A549 (cell line): ENCODE measurements at regions not wholly inside any gene's neighbourhood (a gene's known extent, or its start where the extent isn't known, plus 50 kb on each side); places are given as distances from the start of the nearest gene placed in this dataset.
A peak's percentile ranks its signal among the peaks of the same experiment; 100 is the strongest.

Experiments used
- ATAC-seq, 2 experiments: fragments of 200-7000 bp in 1 of 2; fragments of >200 bp in 1 of 2; cut with Nextera tagmentation in 1 of 2; cut with Tn5 transposase in 1 of 2; 3 replicates each; pipeline versions ENCODE4 v1.8.0 to v1.9.1; 2018 to 2020; ENCODE audit warnings: mild to moderate bottlenecking in 1 of 2, moderate library complexity in 1 of 2
- CTCF ChIA-PET: fragments of 300-600 bp; sonication (Branson Sonifier 250); formaldehyde crosslinking; extraction: SDS; loops from one replicate; lab custom pipeline; 2021; ENCODE audit warnings: antibody characterized with exemption, inconsistent platforms; lab: Yijun Ruan, JAX
- POLR2A ChIA-PET: fragments of 350-600 bp; formaldehyde crosslinking; extraction: SDS; loops from one replicate; lab custom pipeline; 2021; ENCODE audit warnings: antibody characterized with exemption, inconsistent platforms; lab: Yijun Ruan, JAX
- DNase-seq, 2 experiments: peaks; one replicate each; pipeline versions ENCODE4 v3.0.0 to v3.0.0-alpha.2; 2011 to 2016; ENCODE audit warnings: low read depth in 1 of 2, low spot score in 1 of 2
- FAIRE-seq: peaks from 2 replicates; lab custom pipeline; 2011; peaks lifted over from hg19 to GRCh38; lab: Jason Lieb, UNC
- H3K27ac ChIP-seq, 2 experiments: fragments of >200 bp; sonication (Bioruptor Twin); formaldehyde crosslinking; 3 replicates each; pipeline ENCODE4 v1.5.1; 2016 to 2017
- H3K4me1 ChIP-seq: fragments of >200 bp; sonication (Bioruptor Twin); formaldehyde crosslinking; 3 replicates; pipeline ENCODE4 v1.6.1; 2016
- H3K4me2 ChIP-seq: fragments of >200 bp; sonication (Bioruptor Twin); formaldehyde crosslinking; 3 replicates; pipeline ENCODE4 v1.6.1; 2016
- H3K4me3 ChIP-seq: fragments of >200 bp; sonication (Bioruptor Twin); formaldehyde crosslinking; 3 replicates; pipeline ENCODE4 v1.5.1; 2016
- H3K9me3 ChIP-seq: fragments of >200 bp; sonication (Bioruptor Twin); formaldehyde crosslinking; 3 replicates; pipeline ENCODE4 v1.6.1; 2016
- CTCF ChIP-seq: fragments of >200 bp; sonication (Bioruptor Twin); formaldehyde crosslinking; IDR thresholded peaks from 3 replicates; pipeline ENCODE4 v1.5.1; 2016
- ESRRA ChIP-seq: fragments of 150-350 bp; IDR thresholded peaks from 2 replicates; pipeline ENCODE4 v1.6.1; 2014; ENCODE audit warnings: mild to moderate bottlenecking, low read length, borderline replicate concordance
- FOSL2 ChIP-seq, 2 experiments: fragments of 450-650 bp in 1 of 2; fragments of >200 bp in 1 of 2; sonication (Bioruptor Twin) in 1 of 2; formaldehyde crosslinking; IDR thresholded peaks; 2 replicates each; pipeline versions ENCODE4 v1.5.0 to v1.6.1; 2016 to 2020; ENCODE audit warnings: mild to moderate bottlenecking in 1 of 2, moderate library complexity in 1 of 2
- GATA3 ChIP-seq: IDR thresholded peaks from 2 replicates; pipeline ENCODE4 v1.6.1; 2012; ENCODE audit warnings: borderline replicate concordance
- HDAC2 ChIP-seq: fragments of 200-600 bp; sonication (generic); IDR thresholded peaks from 2 replicates; pipeline ENCODE4 v1.6.1; 2016
- HES2 ChIP-seq: fragments of >200 bp; sonication (Bioruptor Twin); formaldehyde crosslinking; IDR thresholded peaks from 2 replicates; pipeline ENCODE4 v1.6.1; 2016
- HOXB13 ChIP-seq: fragments of 250-450 bp; sonication (Bioruptor Pico); IDR thresholded peaks from 2 replicates; pipeline ENCODE4 v1.5.0; 2020; ENCODE audit warnings: low read depth, mild to moderate bottlenecking, moderate library complexity
- MAFK ChIP-seq: fragments of 450-650 bp; IDR thresholded peaks from 2 replicates; pipeline ENCODE4 v1.6.1; 2014; ENCODE audit not compliant: partially characterized antibody
- MYC ChIP-seq: IDR thresholded peaks from 2 replicates; pipeline ENCODE4 v1.6.1; 2012; ENCODE audit warnings: mild to moderate bottlenecking, inconsistent platforms, low read length, improper control_type of control experiment, borderline replicate concordance
- NPAS2 ChIP-seq: fragments of 250-450 bp; sonication (Bioruptor Pico); IDR thresholded peaks from 2 replicates; pipeline ENCODE4 v1.8.0; 2022; ENCODE audit warnings: mild to moderate bottlenecking, moderate library complexity, borderline replicate concordance
- NR3C1 ChIP-seq: fragments of >200 bp; sonication (Bioruptor Twin); formaldehyde crosslinking; IDR thresholded peaks from 3 replicates; pipeline ENCODE4 v1.6.1; 2017
- PBX3 ChIP-seq: IDR thresholded peaks from 2 replicates; pipeline ENCODE4 v1.6.1; 2012
- PHF8 ChIP-seq: fragments of 200-600 bp; sonication (generic); IDR thresholded peaks from 2 replicates; pipeline ENCODE4 v1.6.1; 2016; ENCODE audit warnings: low read depth, mild to moderate bottlenecking, antibody characterized with exemption, moderate library complexity, borderline replicate concordance
- POLR2AphosphoS2 ChIP-seq: conservative IDR thresholded peaks from 2 replicates; pipeline ENCODE4 v1.6.1; 2012; ENCODE audit warnings: low read length, improper control_type of control experiment, inconsistent platforms
- RARB ChIP-seq: fragments of 250-450 bp; sonication (Bioruptor Pico); IDR thresholded peaks from 2 replicates; pipeline ENCODE4 v1.8.0; 2021; ENCODE audit warnings: mild to moderate bottlenecking, moderate library complexity
- RNF2 ChIP-seq: fragments of 200-600 bp; sonication (generic); IDR thresholded peaks from 2 replicates; pipeline ENCODE4 v1.6.1; 2016; ENCODE audit warnings: low read depth, mild to moderate bottlenecking, antibody characterized with exemption, moderate library complexity, borderline replicate concordance
- SMC3 ChIP-seq: fragments of >200 bp; sonication (Bioruptor Twin); formaldehyde crosslinking; IDR thresholded peaks from 3 replicates; pipeline ENCODE4 v1.6.1; 2018; ENCODE audit warnings: inconsistent platforms
- TFCP2L1 ChIP-seq: fragments of 250-450 bp; sonication (Bioruptor Pico); IDR thresholded peaks from 2 replicates; pipeline ENCODE4 v1.5.0; 2021; ENCODE audit warnings: mild to moderate bottlenecking
- ZC3H11A ChIP-seq: fragments of 450-650 bp; IDR thresholded peaks from 2 replicates; pipeline ENCODE4 v1.6.1; 2014; ENCODE audit warnings: antibody characterized with exemption, mild to moderate bottlenecking
- ZFP36 ChIP-seq: fragments of 450-650 bp; IDR thresholded peaks from 2 replicates; pipeline ENCODE4 v1.6.1; 2014; ENCODE audit warnings: borderline replicate concordance; ENCODE audit not compliant: partially characterized antibody
- WGBS: methylation state at CpG from one replicate; pipeline ENCODE4 v1.1.6; 2017; ENCODE audit errors: missing lambda C conversion rate; 5-methylcytosine and 5-hydroxymethylcytosine counted together
- TF ChIP-seq, protein P1 (sequence below): IDR thresholded peaks from 2 replicates; pipeline ENCODE4 v1.6.1; 2012
- TF ChIP-seq, protein P2 (sequence below): fragments of 250-450 bp; sonication (Bioruptor Pico); IDR thresholded peaks from 2 replicates; pipeline ENCODE4 v1.5.0; 2020; ENCODE audit warnings: low read depth, mild to moderate bottlenecking, moderate library complexity
- TF ChIP-seq, protein P3 (sequence below): fragments of >200 bp; sonication (Bioruptor Twin); formaldehyde crosslinking; IDR thresholded peaks from 3 replicates; pipeline ENCODE4 v1.6.1; 2016

- no peak overlapping the region for H3K4me3 ChIP-seq
- POLR2A ChIA-PET, result no interaction called here
- H3K27ac ChIP-seq, result no peak overlapping the region
- CTCF ChIA-PET, result interaction anchor here (1.2 kb wide), 1 partner anchor 10 kb away, joined by 3 read pairs; no protein-coding TSS in a partner anchor
- H3K4me2 ChIP-seq, result no peak overlapping the region
- no peak for ATAC-seq
- TF ChIP-seq TFCP2L1 (CRISPR knock-in tag) (no peak), RARB (CRISPR knock-in tag) (no peak), ZFP36 (peak; percentile 82), NPAS2 (CRISPR knock-in tag) (no peak), POLR2AphosphoS2 (no peak)
- peaks cover 18% of the 10 kb centered on the region for H3K9me3 ChIP-seq
- WGBS, result 55% methylated on average over 4 of the region's 4 CpGs
- no peak for FAIRE-seq
- H3K4me1 ChIP-seq, result peaks cover 3% of the 10 kb centered on the region; the same call in 1 of the 3 replicates
- DNase-seq, result no peak
These were observed 149.4 kb downstream of the RPAP3 start for GRCh38 chr12:47556261-47557030.

DNA sequence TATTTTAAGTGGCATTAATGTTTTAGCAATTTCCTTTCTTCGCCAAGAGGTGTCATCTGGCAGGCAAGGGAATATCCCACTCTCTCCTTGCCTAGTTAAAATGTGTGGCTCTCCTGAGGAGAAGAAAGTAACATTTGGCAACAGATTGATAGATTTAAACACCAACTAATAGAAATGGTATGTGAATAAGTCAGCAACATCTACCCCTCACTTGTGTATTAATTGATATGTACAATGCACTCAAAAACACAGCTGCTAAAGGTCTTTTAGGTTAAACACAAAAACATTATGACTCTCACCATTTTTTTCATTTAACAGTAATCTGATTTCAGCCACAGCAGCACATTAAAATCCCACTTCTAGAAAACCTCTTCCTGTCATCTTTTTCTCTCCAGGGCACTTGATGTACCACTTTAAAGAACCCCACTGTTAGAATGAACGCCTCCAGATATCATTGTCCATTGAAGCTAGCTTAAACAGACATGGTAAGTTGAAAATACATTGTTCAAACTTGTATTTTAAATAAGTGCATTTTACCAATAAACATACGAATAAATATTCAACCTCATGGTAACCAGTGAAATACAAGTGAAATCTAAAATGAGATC lies 151.7 kb downstream of the RPAP3 start:
- Histone ChIP-seq H3K4me2 (no peak overlapping the region), H3K9me3 (peaks cover 18% of the 10 kb centered on the region), H3K27ac (no peak overlapping the region), H3K4me1 (peaks cover 5% of the 10 kb centered on the region; the same call in 1 of the 3 replicates)
- POLR2A ChIA-PET, result no interaction called here
- no peak for ATAC-seq
- CTCF ChIA-PET, result interaction anchor here (1.4 kb wide), 1 partner anchor 9 kb away, joined by 4 read pairs; no protein-coding TSS in a partner anchor
- TF ChIP-seq HES2 (no peak), NR3C1 (no peak), CTCF (no peak), ZFP36 (no peak), PBX3 (no peak), SMC3 (no peak), HOXB13 (no peak), MAFK (no peak), POLR2AphosphoS2 (no peak)
- TF ChIP-seq, protein P1, sequence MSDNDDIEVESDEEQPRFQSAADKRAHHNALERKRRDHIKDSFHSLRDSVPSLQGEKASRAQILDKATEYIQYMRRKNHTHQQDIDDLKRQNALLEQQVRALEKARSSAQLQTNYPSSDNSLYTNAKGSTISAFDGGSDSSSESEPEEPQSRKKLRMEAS, result no peak
- TF ChIP-seq, protein P2, sequence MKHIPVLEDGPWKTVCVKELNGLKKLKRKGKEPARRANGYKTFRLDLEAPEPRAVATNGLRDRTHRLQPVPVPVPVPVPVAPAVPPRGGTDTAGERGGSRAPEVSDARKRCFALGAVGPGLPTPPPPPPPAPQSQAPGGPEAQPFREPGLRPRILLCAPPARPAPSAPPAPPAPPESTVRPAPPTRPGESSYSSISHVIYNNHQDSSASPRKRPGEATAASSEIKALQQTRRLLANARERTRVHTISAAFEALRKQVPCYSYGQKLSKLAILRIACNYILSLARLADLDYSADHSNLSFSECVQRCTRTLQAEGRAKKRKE (CRISPR knock-in tag), result no peak
- TF ChIP-seq, all 56 proteins: peak for 0
- DNase-seq, result no peak
- WGBS, result 36% methylated on average over 3 of the region's 3 CpGs
- no peak for FAIRE-seq
- no peak overlapping the region for H3K4me3 ChIP-seq

DNA sequence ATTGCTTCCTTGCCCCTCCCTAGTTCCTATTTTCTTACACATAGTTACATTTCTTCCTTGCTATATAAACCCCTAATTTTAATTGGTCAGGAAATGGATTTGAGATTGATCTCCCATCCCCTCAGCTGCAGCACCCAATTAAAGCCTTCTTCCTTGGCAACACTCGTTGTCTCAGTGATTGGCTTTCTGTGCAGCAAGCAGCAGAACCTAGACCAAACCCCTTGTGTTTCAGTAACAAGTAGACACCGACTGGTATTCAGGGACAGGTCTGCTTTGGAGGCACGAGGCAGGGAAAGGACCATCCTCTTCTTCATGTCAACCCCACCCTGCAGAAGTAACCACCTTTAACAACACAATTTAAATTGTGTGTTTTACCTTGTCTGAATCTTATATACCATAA lies 152.6 kb downstream of the RPAP3 start:
- H3K4me3 ChIP-seq, result no peak overlapping the region
- FAIRE-seq (no peak), ATAC-seq (no peak), DNase-seq (no peak)
- peaks cover 18% of the 10 kb centered on the region for H3K9me3 ChIP-seq
- ChIA-PET CTCF (no interaction called here), POLR2A (no interaction called here)
- 17% methylated on average over 3 of the region's 3 CpGs for WGBS
- H3K27ac ChIP-seq, result no peak overlapping the region
- no peak overlapping the region for H3K4me2 ChIP-seq
- peaks cover 5% of the 10 kb centered on the region; the same call in 1 of the 3 replicates for H3K4me1 ChIP-seq
- TF ChIP-seq PHF8 (no peak), TFCP2L1 (CRISPR knock-in tag) (no peak), ESRRA (no peak), FOSL2 (IDR thresholded peaks at IDR 0.05) (no peak), FOSL2 (CRISPR knock-in tag; IDR thresholded peaks at IDR 0.05) (no peak), RARB (CRISPR knock-in tag) (no peak), ZC3H11A (no peak), GATA3 (no peak), CTCF (no peak), MYC (no peak), HDAC2 (no peak), NPAS2 (CRISPR knock-in tag) (no peak), RNF2 (no peak), NR3C1 (no peak)
- TF ChIP-seq, protein P3, sequence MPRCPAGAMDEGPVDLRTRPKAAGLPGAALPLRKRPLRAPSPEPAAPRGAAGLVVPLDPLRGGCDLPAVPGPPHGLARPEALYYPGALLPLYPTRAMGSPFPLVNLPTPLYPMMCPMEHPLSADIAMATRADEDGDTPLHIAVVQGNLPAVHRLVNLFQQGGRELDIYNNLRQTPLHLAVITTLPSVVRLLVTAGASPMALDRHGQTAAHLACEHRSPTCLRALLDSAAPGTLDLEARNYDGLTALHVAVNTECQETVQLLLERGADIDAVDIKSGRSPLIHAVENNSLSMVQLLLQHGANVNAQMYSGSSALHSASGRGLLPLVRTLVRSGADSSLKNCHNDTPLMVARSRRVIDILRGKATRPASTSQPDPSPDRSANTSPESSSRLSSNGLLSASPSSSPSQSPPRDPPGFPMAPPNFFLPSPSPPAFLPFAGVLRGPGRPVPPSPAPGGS, result no peak
